ENCODE measurements at regions not wholly inside any gene's neighbourhood (a gene's known extent, or its start where the extent isn't known, plus 50 kb on each side); places are given as distances from the start of the nearest gene placed in this dataset.
"Not testable (repeated sequence)": the region's sequence is repeated elsewhere in the genome, so short reads cannot be mapped to it uniquely, and the experiment has no call there.

GRCh38 chr13:58667096-58667495 is 1035.6 kb downstream of the PCDH17 start:
- H3K27me3 Mint-ChIP-seq: no peaks in the 10 kb centered on the region
- no peak overlapping the region for H3K27ac Mint-ChIP-seq
- H3K9me3 Mint-ChIP-seq: peaks cover 3% of the 10 kb centered on the region
- no peaks in the 10 kb centered on the region for H3K4me1 Mint-ChIP-seq
- H3K4me3 Mint-ChIP-seq: no peak overlapping the region
- H3K36me3 Mint-ChIP-seq: no peaks in the 10 kb centered on the region
- no peak for DNase-seq (ENCODE audit: low spot score in 2 of 2)
- no peak for ATAC-seq (ENCODE audit: low read depth)

DNA sequence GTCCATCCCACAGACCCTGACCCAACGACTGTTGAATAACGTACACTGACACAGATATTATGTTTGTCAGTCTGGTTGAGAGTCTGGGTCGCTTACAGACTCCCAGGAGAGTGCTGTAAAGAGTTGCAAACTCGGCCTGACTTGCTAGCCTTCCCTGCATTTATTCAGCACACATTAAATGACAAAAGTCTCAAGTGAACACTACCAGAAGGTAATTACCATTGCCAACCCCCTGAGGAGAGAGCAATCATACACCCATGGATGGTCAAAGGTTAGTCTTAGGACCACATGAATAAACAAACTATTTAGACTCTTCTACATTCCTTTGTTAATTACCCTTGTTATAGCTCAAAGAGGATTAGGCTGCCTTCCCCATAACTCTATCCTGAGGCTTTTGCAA is 1048.6 kb downstream of the PCDH17 start:
- Mint-ChIP-seq H3K4me3 (no peak overlapping the region), H3K36me3 (no peaks in the 10 kb centered on the region), H3K4me1 (no peaks in the 10 kb centered on the region), H3K27ac (no peak overlapping the region), H3K9me3 (peaks cover 7% of the 10 kb centered on the region), H3K27me3 (no peaks in the 10 kb centered on the region)
- DNase-seq (ENCODE audit: low spot score in 2 of 2): no peak
- no peak for ATAC-seq (ENCODE audit: low read depth)

- DNase-seq (ENCODE audit: low spot score in 2 of 2): no peak
- Mint-ChIP-seq H3K27ac (no peak overlapping the region), H3K4me1 (no peaks in the 10 kb centered on the region), H3K27me3 (no peaks in the 10 kb centered on the region), H3K9me3 (peaks cover 7% of the 10 kb centered on the region), H3K36me3 (no peaks in the 10 kb centered on the region), H3K4me3 (no peak overlapping the region)
- ATAC-seq (ENCODE audit: low read depth): no peak
Observed at GRCh38 chr13:58682616-58683015, 1051.1 kb downstream of the PCDH17 start.

GRCh38 chr13:58687148-58687547 is 1055.6 kb downstream of the PCDH17 start:
- Mint-ChIP-seq H3K4me1 (no peaks in the 10 kb centered on the region), H3K27me3 (no peaks in the 10 kb centered on the region), H3K27ac (no peak overlapping the region), H3K4me3 (no peak overlapping the region), H3K36me3 (no peaks in the 10 kb centered on the region), H3K9me3 (peaks cover 4% of the 10 kb centered on the region)
- DNase-seq (ENCODE audit: low spot score in 2 of 2) (no peak), ATAC-seq (ENCODE audit: low read depth) (no peak)

DNA sequence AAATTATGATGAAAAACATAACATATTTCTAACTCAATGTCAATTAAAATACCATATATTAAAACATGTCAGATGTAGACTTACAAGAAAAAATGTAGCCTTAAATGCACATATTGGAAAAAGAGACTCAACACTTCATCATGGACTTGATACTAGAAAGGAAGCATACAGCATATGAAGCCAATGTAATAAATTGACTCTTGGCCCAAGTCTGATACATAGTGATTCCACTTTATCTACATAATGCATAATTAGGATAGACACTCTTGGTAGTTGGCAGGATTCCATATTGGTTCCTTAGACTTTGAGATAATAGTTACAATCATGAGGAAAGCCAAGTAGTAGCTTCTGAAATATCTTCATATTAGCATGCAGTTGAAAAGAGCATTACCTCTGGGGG is 1067.0 kb downstream of the PCDH17 start:
- Mint-ChIP-seq H3K27me3 (no peaks in the 10 kb centered on the region), H3K4me3 (no peak overlapping the region), H3K9me3 (peaks cover 6% of the 10 kb centered on the region), H3K27ac (no peak overlapping the region), H3K4me1 (no peaks in the 10 kb centered on the region), H3K36me3 (no peaks in the 10 kb centered on the region)
- ATAC-seq (ENCODE audit: low read depth) (no peak), DNase-seq (ENCODE audit: low spot score in 2 of 2) (no peak)

GRCh38 chr13:58704953-58705352 is 1073.4 kb downstream of the PCDH17 start:
- DNase-seq (ENCODE audit: low spot score in 2 of 2) (no peak), ATAC-seq (ENCODE audit: low read depth) (no peak)
- Mint-ChIP-seq H3K36me3 (no peaks in the 10 kb centered on the region), H3K27ac (no peak overlapping the region), H3K9me3 (peaks cover 5% of the 10 kb centered on the region), H3K4me1 (no peaks in the 10 kb centered on the region), H3K4me3 (no peak overlapping the region), H3K27me3 (no peaks in the 10 kb centered on the region)

DNA sequence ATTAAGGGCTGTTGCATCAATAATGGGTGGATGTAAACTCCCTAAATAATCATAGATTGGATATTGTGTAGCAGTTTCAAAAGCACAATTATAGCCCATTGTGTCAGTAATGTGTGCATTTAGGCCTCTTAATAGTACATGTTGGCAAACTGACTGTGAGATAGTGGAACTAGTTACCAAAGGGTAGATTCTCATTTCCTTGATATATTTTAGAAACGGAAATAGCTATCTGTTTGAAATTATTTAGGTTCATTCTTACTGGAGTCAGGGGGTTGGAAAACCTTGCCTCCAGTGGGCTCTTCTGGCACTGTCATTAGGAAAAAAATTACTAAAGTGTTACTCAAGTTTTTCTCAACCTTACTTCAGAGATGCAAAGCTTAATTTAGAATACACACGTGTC is 1074.9 kb downstream of the PCDH17 start:
- H3K4me1 Mint-ChIP-seq: no peaks in the 10 kb centered on the region
- H3K36me3 Mint-ChIP-seq: no peaks in the 10 kb centered on the region
- no peaks in the 10 kb centered on the region for H3K27me3 Mint-ChIP-seq
- H3K27ac Mint-ChIP-seq: no peak overlapping the region
- peaks cover 9% of the 10 kb centered on the region for H3K9me3 Mint-ChIP-seq
- H3K4me3 Mint-ChIP-seq: no peak overlapping the region
- ATAC-seq (ENCODE audit: low read depth) (no peak), DNase-seq (ENCODE audit: low spot score in 2 of 2) (no peak)

- DNase-seq (ENCODE audit: low spot score in 2 of 2): no peak
- H3K36me3 Mint-ChIP-seq: no peaks in the 10 kb centered on the region
- H3K4me1 Mint-ChIP-seq: no peaks in the 10 kb centered on the region
- peaks cover 7% of the 10 kb centered on the region for H3K9me3 Mint-ChIP-seq
- no peaks in the 10 kb centered on the region for H3K27me3 Mint-ChIP-seq
- no peak overlapping the region for H3K27ac Mint-ChIP-seq
- ATAC-seq (ENCODE audit: low read depth): no peak
- no peak overlapping the region for H3K4me3 Mint-ChIP-seq
Observed at GRCh38 chr13:58712191-58712590, 1080.6 kb downstream of the PCDH17 start.

GRCh38 chr13:58714016-58714415 is 1082.5 kb downstream of the PCDH17 start:
- not testable (repeated sequence) for H3K9me3 Mint-ChIP-seq; H3K4me3 Mint-ChIP-seq; H3K27me3 Mint-ChIP-seq; H3K4me1 Mint-ChIP-seq; ATAC-seq (ENCODE audit: low read depth); H3K27ac Mint-ChIP-seq; DNase-seq (ENCODE audit: low spot score in 2 of 2); H3K36me3 Mint-ChIP-seq

DNA sequence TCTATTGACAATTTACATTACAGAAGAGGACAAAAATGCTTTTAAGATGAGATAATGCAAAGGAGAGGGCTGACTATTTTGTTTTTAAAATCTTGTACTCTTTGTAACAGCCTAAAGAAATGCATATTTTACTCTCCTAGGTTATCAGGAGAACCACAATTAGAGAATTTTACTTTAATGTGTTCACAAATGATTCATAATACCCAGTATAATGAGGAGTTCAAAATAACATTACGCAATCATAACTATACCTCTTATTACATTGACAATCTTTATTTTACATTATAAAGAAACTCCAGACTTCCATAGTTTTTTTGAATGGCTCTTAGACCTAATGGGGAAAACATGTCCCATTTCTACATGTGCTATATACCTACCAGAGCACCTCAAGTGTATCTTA is 1089.7 kb downstream of the PCDH17 start:
- H3K9me3 Mint-ChIP-seq: peaks cover 2% of the 10 kb centered on the region
- no peaks in the 10 kb centered on the region for H3K4me1 Mint-ChIP-seq
- DNase-seq (ENCODE audit: low spot score in 2 of 2) (no peak), ATAC-seq (ENCODE audit: low read depth) (no peak)
- H3K27me3 Mint-ChIP-seq: no peaks in the 10 kb centered on the region
- H3K4me3 Mint-ChIP-seq: no peak overlapping the region
- H3K36me3 Mint-ChIP-seq: no peaks in the 10 kb centered on the region
- H3K27ac Mint-ChIP-seq: no peak overlapping the region

DNA sequence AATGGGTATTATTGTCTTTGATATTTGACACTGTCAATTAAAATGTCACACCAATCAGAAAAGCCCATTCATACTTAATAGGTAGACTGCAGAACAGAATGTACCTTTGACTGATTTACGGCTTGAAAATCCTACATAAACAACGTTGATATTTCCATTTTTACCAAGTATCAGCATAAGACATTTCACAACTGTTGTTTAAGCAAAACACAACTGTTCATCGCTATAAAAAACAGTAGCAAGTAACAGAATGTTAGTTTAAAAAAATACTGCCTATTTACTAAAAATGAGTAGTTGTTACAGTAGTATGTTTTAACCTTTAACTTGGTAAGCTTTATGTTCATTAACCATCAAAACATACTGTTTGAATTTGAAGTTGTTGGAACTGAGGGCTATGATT is 1096.6 kb downstream of the PCDH17 start:
- Mint-ChIP-seq H3K27ac (no peak overlapping the region), H3K36me3 (no peaks in the 10 kb centered on the region), H3K27me3 (no peaks in the 10 kb centered on the region), H3K4me1 (no peaks in the 10 kb centered on the region), H3K9me3 (peaks cover 4% of the 10 kb centered on the region), H3K4me3 (no peak overlapping the region)
- ATAC-seq (ENCODE audit: low read depth): no peak
- no peak for DNase-seq (ENCODE audit: low spot score in 2 of 2)

DNA sequence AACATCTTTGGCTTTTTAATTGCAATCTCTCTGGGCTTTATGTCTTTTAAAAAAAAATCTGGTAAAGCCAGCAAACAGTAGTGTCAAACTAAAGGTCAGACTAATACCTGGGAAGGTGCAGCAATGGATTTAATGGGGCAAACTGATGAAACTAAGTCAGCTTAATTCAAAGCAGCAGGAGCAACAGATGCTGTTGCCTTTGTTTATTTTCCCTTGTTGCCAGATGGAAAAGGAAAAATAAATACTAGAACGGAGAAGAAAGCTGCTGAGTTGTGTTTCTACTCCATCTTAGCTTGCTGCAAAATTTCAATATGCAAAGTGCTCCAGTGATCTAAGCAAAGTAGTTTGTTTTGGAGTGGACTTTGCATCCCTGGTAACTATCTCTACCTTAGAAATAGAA is 1097.8 kb downstream of the PCDH17 start:
- Mint-ChIP-seq H3K27me3 (no peaks in the 10 kb centered on the region), H3K36me3 (no peaks in the 10 kb centered on the region), H3K9me3 (peaks cover 4% of the 10 kb centered on the region), H3K4me3 (no peak overlapping the region), H3K27ac (no peak overlapping the region), H3K4me1 (no peaks in the 10 kb centered on the region)
- ATAC-seq (ENCODE audit: low read depth): no peak
- no peak for DNase-seq (ENCODE audit: low spot score in 2 of 2)

DNA sequence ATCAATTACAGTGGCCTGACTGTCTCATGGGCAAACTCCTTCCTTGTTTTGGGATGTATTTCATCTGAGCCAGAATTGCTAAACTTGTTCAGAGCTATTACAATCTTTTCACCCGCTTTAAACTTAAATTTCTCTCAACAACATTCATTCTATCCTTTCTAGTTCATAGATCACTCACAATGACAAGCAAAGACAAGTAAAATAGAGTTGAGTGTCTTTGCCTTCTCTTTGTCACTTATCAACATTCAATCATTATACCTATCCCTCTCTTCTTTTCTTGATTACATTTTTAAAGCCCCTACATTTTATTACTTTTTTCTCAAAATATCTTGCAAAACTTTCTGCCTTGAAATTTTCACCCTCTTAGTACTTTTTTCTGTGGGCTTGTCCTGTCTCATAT is 1113.1 kb downstream of the PCDH17 start:
- Mint-ChIP-seq H3K27ac (no peak overlapping the region), H3K27me3 (no peaks in the 10 kb centered on the region), H3K4me1 (no peaks in the 10 kb centered on the region), H3K36me3 (no peaks in the 10 kb centered on the region), H3K9me3 (peaks cover 11% of the 10 kb centered on the region), H3K4me3 (no peak overlapping the region)
- no peak for ATAC-seq (ENCODE audit: low read depth)
- no peak for DNase-seq (ENCODE audit: low spot score in 2 of 2)

DNA sequence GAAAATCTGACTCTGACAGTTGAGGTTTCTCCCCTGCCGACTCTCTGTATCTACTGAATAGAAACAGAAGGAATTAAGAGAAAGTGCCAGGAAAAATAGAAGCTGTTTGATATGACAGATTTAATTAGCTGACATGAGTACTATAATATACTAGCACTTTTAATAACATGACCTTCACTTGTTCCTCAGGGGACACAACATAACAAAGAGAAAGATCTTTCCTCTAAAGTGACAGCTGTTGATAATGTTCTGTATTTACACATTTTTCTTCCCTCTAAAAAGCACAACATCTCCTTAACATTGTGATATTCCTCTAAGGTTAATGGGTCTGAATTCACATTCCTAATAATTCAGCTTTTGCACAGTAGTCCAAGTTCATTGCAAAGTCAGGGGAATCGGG is 1136.0 kb downstream of the PCDH17 start:
- Mint-ChIP-seq H3K9me3 (peaks cover 2% of the 10 kb centered on the region), H3K4me1 (no peaks in the 10 kb centered on the region), H3K4me3 (no peak overlapping the region), H3K27ac (no peak overlapping the region), H3K36me3 (no peaks in the 10 kb centered on the region), H3K27me3 (no peaks in the 10 kb centered on the region)
- DNase-seq (ENCODE audit: low spot score in 2 of 2) (no peak), ATAC-seq (ENCODE audit: low read depth) (no peak)

GRCh38 chr13:58773280-58773859 is 1141.8 kb downstream of the PCDH17 start:
- ATAC-seq (ENCODE audit: low read depth): no peak
- H3K4me3 Mint-ChIP-seq: no peak overlapping the region
- H3K27ac Mint-ChIP-seq: no peak overlapping the region
- H3K9me3 Mint-ChIP-seq: no peaks in the 10 kb centered on the region
- H3K36me3 Mint-ChIP-seq: no peaks in the 10 kb centered on the region
- H3K27me3 Mint-ChIP-seq: no peaks in the 10 kb centered on the region
- no peak for DNase-seq (ENCODE audit: low spot score in 2 of 2)
- H3K4me1 Mint-ChIP-seq: no peaks in the 10 kb centered on the region

Measured in memory B cell (primary cell).